GM13977 (cell line): ENCODE measurements at regions not wholly inside any gene's neighbourhood (a gene's known extent, or its start where the extent isn't known, plus 50 kb on each side); places are given as distances from the start of the nearest gene placed in this dataset.

Source experiments
- DNase-seq: peaks from one replicate; pipeline ENCODE4 v3.0.0; 2012; ENCODE audit warnings: low spot score
- in situ Hi-C: fragments of 300-500 bp; cut with MboI; formaldehyde crosslinking; loops from one replicate; pipeline ENCODE4 v1.12.0; 2022; ENCODE audit warnings: low sequenced_read_pairs, low pct_unique_long_range_greater_than_20kb, mixed read lengths, inconsistent platforms; ENCODE audit not compliant: unreplicated experiment
- TF ChIP-seq, protein P1 (sequence below): IDR thresholded peaks from 2 replicates; pipeline ENCODE4 v1.5.1; 2012; ENCODE audit warnings: mild to moderate bottlenecking, control low read depth; ENCODE audit not compliant: insufficient read depth; ENCODE audit errors: extremely low read depth, missing control alignments

DNA sequence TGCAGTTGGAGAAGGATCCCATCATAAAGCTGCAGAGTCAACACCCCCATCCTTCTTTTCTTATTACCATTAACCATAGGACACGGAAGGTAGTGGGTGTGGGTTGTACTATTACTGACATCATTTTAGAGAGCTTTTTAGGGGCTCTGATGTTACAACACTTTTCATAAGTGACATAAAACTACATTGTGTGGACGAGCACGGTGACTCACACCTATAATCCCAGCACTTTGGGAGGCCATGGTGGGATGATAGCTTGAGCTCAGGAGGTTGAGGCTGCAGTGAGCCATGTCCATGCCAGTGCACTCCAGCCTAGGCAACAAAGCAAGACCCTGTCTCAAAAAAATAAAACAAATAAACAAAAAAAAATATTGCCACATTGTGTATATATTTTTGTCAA is 167.1 kb downstream of the DUSP6 start:
- in situ Hi-C loops, result no loop called here
- TF ChIP-seq, protein P1, sequence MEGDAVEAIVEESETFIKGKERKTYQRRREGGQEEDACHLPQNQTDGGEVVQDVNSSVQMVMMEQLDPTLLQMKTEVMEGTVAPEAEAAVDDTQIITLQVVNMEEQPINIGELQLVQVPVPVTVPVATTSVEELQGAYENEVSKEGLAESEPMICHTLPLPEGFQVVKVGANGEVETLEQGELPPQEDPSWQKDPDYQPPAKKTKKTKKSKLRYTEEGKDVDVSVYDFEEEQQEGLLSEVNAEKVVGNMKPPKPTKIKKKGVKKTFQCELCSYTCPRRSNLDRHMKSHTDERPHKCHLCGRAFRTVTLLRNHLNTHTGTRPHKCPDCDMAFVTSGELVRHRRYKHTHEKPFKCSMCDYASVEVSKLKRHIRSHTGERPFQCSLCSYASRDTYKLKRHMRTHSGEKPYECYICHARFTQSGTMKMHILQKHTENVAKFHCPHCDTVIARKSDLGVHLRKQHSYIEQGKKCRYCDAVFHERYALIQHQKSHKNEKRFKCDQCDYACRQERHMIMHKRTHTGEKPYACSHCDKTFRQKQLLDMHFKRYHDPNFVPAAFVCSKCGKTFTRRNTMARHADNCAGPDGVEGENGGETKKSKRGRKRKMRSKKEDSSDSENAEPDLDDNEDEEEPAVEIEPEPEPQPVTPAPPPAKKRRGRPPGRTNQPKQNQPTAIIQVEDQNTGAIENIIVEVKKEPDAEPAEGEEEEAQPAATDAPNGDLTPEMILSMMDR, result no peak
- DNase-seq, result no peak

DNA sequence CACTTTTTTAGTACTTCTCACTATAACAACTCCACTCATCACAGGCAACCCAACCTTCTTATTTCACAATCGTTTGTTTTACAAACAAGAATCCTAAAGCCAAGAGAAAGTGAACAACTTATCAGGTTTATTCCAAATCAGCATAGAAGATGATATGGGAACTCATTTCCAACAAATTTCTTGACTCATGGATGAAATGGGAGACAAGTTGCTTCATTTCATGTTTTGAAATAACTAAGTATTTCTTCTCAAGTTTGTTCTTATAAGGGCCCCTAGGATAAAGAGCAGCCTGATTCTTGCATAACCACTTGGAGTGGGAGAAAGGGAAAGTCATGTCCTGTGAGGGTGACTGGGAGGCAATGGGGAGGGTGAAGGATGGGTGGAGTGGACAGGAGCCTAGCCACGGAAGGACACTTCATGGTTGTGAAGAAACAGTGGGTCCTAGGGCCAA is 168.3 kb downstream of the DUSP6 start:
- TF ChIP-seq, protein P1, result no peak
- DNase-seq, result no peak
- in situ Hi-C loops, result no loop called here

DNA sequence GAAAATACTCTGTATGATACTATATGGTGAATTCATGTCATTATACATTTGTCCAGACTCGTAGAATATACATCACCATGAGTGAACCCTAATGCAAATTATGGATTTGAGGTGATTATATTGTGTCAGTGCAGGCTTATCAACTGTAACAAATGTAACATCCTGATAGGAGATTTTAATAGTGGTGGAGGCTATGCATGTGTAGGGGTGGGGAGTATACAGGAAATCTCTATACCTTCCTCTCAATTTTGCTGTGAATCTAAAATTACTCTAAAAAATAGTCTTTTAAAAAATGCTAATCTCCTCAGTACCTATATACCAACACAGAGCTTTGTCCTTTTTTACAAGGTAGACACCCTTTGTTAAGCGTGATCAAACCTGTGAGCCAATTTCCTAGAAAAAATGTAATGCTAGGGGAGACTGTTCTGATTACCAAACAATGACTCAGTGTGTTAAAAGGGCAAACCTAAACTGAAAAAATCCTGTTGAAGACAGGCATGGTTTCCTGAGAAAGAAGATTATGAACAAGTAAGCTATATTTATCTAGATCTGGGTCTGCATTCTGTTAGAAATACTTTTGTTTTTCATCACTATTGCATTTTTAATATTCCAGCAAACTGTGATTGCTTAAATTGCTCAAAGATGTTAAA is 170.9 kb downstream of the DUSP6 start:
- TF ChIP-seq, protein P1, result no peak
- DNase-seq, result no peak
- in situ Hi-C loops, result no loop called here

DNA sequence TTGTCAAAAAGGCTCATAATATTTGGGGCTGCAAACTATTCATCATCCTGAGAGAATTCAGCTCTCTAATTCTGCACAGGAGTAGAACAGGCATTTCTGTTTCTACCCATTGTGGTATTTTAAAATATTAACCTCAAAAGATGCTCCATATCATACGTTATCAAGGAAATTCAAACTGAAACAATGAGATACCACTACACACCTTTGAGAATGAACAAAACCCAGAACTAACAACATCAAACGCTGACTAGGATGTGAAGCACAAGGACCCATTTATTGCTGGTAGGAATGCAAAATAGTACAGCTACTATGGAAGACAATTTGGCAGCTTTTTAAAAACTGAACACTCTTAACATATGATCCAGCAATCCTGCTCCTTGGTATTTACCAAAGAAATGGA is 171.8 kb downstream of the DUSP6 start:
- DNase-seq, result no peak
- TF ChIP-seq, protein P1, result no peak
- in situ Hi-C loops, result no loop called here

DNA sequence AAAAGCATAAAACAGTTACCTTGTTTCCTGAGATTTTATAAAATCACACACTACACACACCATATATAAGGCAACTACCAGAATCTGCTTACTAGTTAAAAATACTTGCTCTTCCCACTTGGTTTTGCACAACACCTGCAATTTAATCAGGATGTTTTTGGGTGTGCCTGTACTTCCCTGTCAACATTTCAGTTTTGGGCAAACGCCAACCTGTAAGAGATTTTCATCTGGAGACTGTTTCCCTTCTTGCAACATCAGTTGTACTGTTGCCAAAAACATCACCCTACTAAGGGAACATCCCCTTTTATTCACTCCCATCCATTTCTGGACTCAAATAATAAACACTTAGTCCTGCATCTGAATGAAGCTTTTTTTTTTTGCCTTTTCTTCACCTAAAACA is 172.3 kb downstream of the DUSP6 start:
- DNase-seq, result no peak
- in situ Hi-C loops, result no loop called here
- TF ChIP-seq, protein P1, result no peak

DNA sequence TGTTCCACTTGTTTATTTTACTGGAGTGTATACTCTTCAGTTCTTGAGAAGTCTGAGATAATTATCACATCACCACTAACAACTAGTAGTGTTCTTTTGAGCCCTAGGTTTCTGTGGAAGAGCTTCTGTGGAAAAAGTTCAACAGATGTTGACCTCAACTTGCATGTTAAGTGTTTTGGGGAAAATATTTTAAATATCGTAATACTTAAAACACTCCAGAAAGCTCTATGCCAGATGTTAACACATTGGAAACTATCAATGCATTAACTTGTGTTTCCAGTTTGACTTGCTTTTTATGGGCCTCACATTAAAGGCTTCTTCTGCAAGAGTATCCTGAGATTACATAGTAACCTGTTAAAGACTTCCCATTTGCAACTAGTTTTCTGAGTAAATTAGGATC is 173.1 kb downstream of the DUSP6 start:
- in situ Hi-C loops, result no loop called here
- TF ChIP-seq, protein P1, result no peak
- DNase-seq, result no peak
